Tibial artery (tissue), 4 donors: ENCODE measurements at regions not wholly inside any gene's neighbourhood (a gene's known extent, or its start where the extent isn't known, plus 50 kb on each side); places are given as distances from the start of the nearest gene placed in this dataset.

ENCODE experiments used
- DNase-seq, 2 donors: peaks; one replicate each; pipeline ENCODE4 v3.0.0-alpha.2; 2019
- H3K27ac ChIP-seq, 2 donors: fragments of 200-600 bp; sonication (generic) in 1 of 2; 1 replicate in 1 of 2; 2 replicates in 1 of 2; pipeline ENCODE4 v1.5.1; 2018 to 2019; ENCODE audit warnings: mild to moderate bottlenecking in 1 of 2
- H3K27me3 ChIP-seq, 2 donors: fragments of 200-600 bp; sonication (generic) in 1 of 2; one replicate each; pipeline versions ENCODE4 v1.5.1 to v1.6.0; 2016 to 2019
- H3K36me3 ChIP-seq, 3 donors: fragments of 200-600 bp; sonication (generic) in 2 of 3; one replicate each; pipeline ENCODE4 v1.5.1; 2016 to 2019; ENCODE audit warnings: mild to moderate bottlenecking in 2 of 3
- H3K4me1 ChIP-seq, 4 donors: fragments of 200-600 bp; sonication (generic) in 2 of 4; 1 replicate in 3 of 4; 2 replicates in 1 of 4; pipeline ENCODE4 v1.5.1; 2016 to 2019
- H3K4me3 ChIP-seq, 2 donors: fragments of 200-600 bp; sonication (generic) in 1 of 2; 1 replicate in 1 of 2; 2 replicates in 1 of 2; pipeline ENCODE4 v1.5.1; 2018 to 2019; ENCODE audit warnings: mild to moderate bottlenecking in 2 of 2
- H3K9me3 ChIP-seq, 3 donors: fragments of 200-600 bp; sonication (generic) in 1 of 3; one replicate each; pipeline ENCODE4 v1.5.1; 2016 to 2019
- intact Hi-C: fragments of 100-400 bp; cut with DNase I; formaldehyde crosslinking; loops from one replicate; pipeline ENCODE4 v1.15.0; 2023; ENCODE audit warnings: low total_unique reads
- TF ChIP-seq, protein P1 (sequence below), 2 experiments: fragments of 200-600 bp in 1 of 2; fragments of 450-650 bp in 1 of 2; IDR thresholded peaks; one replicate each; pipeline ENCODE4 v1.5.1; 2017 to 2019; ENCODE audit warnings: antibody characterized with exemption in 2 of 2, mild to moderate bottlenecking in 1 of 2, moderate library complexity in 1 of 2

DNA sequence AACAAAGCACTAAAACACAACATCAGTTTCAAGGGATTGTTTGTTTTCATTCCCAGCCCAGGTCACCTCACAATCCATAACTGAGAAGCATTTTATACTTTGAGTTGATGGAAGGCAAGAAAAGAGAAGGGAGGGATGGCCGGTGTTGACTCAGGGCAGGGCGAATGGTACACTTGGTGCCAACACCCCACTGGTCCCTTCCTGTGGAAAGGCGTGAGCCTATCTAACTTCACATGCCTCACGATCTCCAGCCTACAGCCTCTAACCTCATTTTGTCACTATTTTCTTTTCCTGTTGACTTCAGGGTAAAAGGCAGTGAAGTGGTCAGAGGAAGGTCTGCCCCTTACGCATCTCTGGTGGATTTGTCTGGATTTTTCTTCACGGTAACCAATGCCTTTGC lies 53.5 kb upstream of the SASH1 start:
- Histone ChIP-seq H3K36me3 (no peaks in the 10 kb centered on the region), H3K27ac (no peak overlapping the region), H3K4me3 (no peak overlapping the region), H3K27me3 (no peaks in the 10 kb centered on the region), H3K4me1 (peaks cover 2 to 28% (median 13%) of the 10 kb centered on the region in 4 donors), H3K9me3 (no peaks in the 10 kb centered on the region)
- intact Hi-C loops = no loop called here
- DNase-seq = no peak
- TF ChIP-seq, protein P1, sequence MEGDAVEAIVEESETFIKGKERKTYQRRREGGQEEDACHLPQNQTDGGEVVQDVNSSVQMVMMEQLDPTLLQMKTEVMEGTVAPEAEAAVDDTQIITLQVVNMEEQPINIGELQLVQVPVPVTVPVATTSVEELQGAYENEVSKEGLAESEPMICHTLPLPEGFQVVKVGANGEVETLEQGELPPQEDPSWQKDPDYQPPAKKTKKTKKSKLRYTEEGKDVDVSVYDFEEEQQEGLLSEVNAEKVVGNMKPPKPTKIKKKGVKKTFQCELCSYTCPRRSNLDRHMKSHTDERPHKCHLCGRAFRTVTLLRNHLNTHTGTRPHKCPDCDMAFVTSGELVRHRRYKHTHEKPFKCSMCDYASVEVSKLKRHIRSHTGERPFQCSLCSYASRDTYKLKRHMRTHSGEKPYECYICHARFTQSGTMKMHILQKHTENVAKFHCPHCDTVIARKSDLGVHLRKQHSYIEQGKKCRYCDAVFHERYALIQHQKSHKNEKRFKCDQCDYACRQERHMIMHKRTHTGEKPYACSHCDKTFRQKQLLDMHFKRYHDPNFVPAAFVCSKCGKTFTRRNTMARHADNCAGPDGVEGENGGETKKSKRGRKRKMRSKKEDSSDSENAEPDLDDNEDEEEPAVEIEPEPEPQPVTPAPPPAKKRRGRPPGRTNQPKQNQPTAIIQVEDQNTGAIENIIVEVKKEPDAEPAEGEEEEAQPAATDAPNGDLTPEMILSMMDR (IDR thresholded peaks at IDR 0.05) = no peak

DNA sequence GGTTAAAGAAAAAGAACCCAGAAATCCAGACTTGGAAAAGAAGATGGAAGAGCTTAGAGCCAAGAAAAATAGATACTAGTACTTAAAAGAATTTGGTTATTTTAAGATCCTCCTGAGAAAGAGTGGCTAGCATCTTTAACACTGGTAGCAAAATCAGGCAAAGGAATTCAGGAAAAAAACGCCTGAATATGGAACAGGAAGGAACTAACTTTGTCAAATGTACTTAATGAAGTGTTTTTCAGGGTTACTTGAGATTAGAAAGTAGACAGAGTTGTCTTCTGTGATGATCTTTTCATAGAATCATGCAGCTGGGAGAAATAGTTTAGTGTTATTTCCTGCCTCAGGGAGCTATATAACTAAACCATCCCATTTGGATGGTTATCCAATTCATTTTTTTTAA lies 50.8 kb upstream of the SASH1 start:
- Histone ChIP-seq H3K9me3 (no peaks in the 10 kb centered on the region), H3K27ac (no peak overlapping the region), H3K36me3 (no peaks in the 10 kb centered on the region), H3K4me1 (peaks cover 3 to 28% (median 13%) of the 10 kb centered on the region in 4 donors), H3K4me3 (no peak overlapping the region), H3K27me3 (no peaks in the 10 kb centered on the region)
- TF ChIP-seq, protein P1 (IDR thresholded peaks at IDR 0.05) = no peak
- intact Hi-C loops = no loop called here
- no peak for DNase-seq
